ENCODE measurements at regions not wholly inside any gene's neighbourhood (a gene's known extent, or its start where the extent isn't known, plus 50 kb on each side); places are given as distances from the start of the nearest gene placed in this dataset.

GRCh38 chr12:58509116-58509885 lies 411.0 kb downstream of the LRIG3 start:
- Histone ChIP-seq H3K27me3 (ENCODE audit: control insufficient read depth, insufficient read depth, low read length) (no peaks in the 10 kb centered on the region), H3K27ac (ENCODE audit: low read length) (no peak overlapping the region), H3K9me3 (ENCODE audit: control insufficient read depth, insufficient read depth, low read length) (no peaks in the 10 kb centered on the region), H3K4me3 (ENCODE audit: low read length) (no peak overlapping the region), H3K36me3 (ENCODE audit: control insufficient read depth, insufficient read depth, low read length) (no peaks in the 10 kb centered on the region), H3K4me1 (ENCODE audit: control insufficient read depth, insufficient read depth, low read length) (no peaks in the 10 kb centered on the region)
- no peak for DNase-seq (ENCODE audit: low read depth, low spot score)
- WGBS (ENCODE audit: insufficient coverage, insufficient read length) = no CpG with 5 or more reads among the region's 5 CpGs

GRCh38 chr12:58513301-58513834 lies 406.9 kb downstream of the LRIG3 start:
- H3K4me1 ChIP-seq (ENCODE audit: control insufficient read depth, insufficient read depth, low read length) = no peaks in the 10 kb centered on the region
- no peaks in the 10 kb centered on the region for H3K9me3 ChIP-seq (ENCODE audit: control insufficient read depth, insufficient read depth, low read length)
- H3K36me3 ChIP-seq (ENCODE audit: control insufficient read depth, insufficient read depth, low read length) = no peaks in the 10 kb centered on the region
- no peaks in the 10 kb centered on the region for H3K27me3 ChIP-seq (ENCODE audit: control insufficient read depth, insufficient read depth, low read length)
- no CpG with 5 or more reads among the region's 4 CpGs for WGBS (ENCODE audit: insufficient coverage, insufficient read length)
- no peak for DNase-seq (ENCODE audit: low read depth, low spot score)
- H3K27ac ChIP-seq (ENCODE audit: low read length) = no peak overlapping the region
- H3K4me3 ChIP-seq (ENCODE audit: low read length) = no peak overlapping the region

GRCh38 chr12:58513852-58514251 lies 406.5 kb downstream of the LRIG3 start:
- H3K36me3 ChIP-seq (ENCODE audit: control insufficient read depth, insufficient read depth, low read length) = no peaks in the 10 kb centered on the region
- no peaks in the 10 kb centered on the region for H3K27me3 ChIP-seq (ENCODE audit: control insufficient read depth, insufficient read depth, low read length)
- no CpG with 5 or more reads among the region's 4 CpGs for WGBS (ENCODE audit: insufficient coverage, insufficient read length)
- no peaks in the 10 kb centered on the region for H3K9me3 ChIP-seq (ENCODE audit: control insufficient read depth, insufficient read depth, low read length)
- H3K27ac ChIP-seq (ENCODE audit: low read length) = no peak overlapping the region
- DNase-seq (ENCODE audit: low read depth, low spot score) = no peak
- no peaks in the 10 kb centered on the region for H3K4me1 ChIP-seq (ENCODE audit: control insufficient read depth, insufficient read depth, low read length)
- H3K4me3 ChIP-seq (ENCODE audit: low read length) = no peak overlapping the region

- H3K36me3 ChIP-seq (ENCODE audit: control insufficient read depth, insufficient read depth, low read length) = no peaks in the 10 kb centered on the region
These were observed 400.5 kb downstream of the LRIG3 start for GRCh38 chr12:58519839-58520238.

GRCh38 chr12:58521152-58521551 lies 399.2 kb downstream of the LRIG3 start:
- no peak for DNase-seq (ENCODE audit: low read depth, low spot score)
- WGBS (ENCODE audit: insufficient coverage, insufficient read length) = no CpG with 5 or more reads among the region's 2 CpGs
- no peak overlapping the region for H3K4me3 ChIP-seq (ENCODE audit: low read length)

More at GRCh38 chr12:58519839-58520238, 400.5 kb downstream of the LRIG3 start:
- no peak for DNase-seq (ENCODE audit: low read depth, low spot score)
- H3K9me3 ChIP-seq (ENCODE audit: control insufficient read depth, insufficient read depth, low read length) = no peaks in the 10 kb centered on the region
- H3K27ac ChIP-seq (ENCODE audit: low read length) = no peak overlapping the region
- H3K27me3 ChIP-seq (ENCODE audit: control insufficient read depth, insufficient read depth, low read length) = no peaks in the 10 kb centered on the region
- WGBS (ENCODE audit: insufficient coverage, insufficient read length) = no CpG with 5 or more reads among the region's 1 CpG
- H3K4me3 ChIP-seq (ENCODE audit: low read length) = no peak overlapping the region
- H3K4me1 ChIP-seq (ENCODE audit: control insufficient read depth, insufficient read depth, low read length) = no peaks in the 10 kb centered on the region

GRCh38 chr12:58521796-58522195 lies 398.5 kb downstream of the LRIG3 start:
- Histone ChIP-seq H3K4me1 (ENCODE audit: control insufficient read depth, insufficient read depth, low read length) (no peaks in the 10 kb centered on the region), H3K36me3 (ENCODE audit: control insufficient read depth, insufficient read depth, low read length) (no peaks in the 10 kb centered on the region), H3K27ac (ENCODE audit: low read length) (no peak overlapping the region), H3K9me3 (ENCODE audit: control insufficient read depth, insufficient read depth, low read length) (no peaks in the 10 kb centered on the region), H3K27me3 (ENCODE audit: control insufficient read depth, insufficient read depth, low read length) (no peaks in the 10 kb centered on the region), H3K4me3 (ENCODE audit: low read length) (no peak overlapping the region)
- DNase-seq (ENCODE audit: low read depth, low spot score) = no peak
- no CpG with 5 or more reads among the region's 1 CpG for WGBS (ENCODE audit: insufficient coverage, insufficient read length)

More at GRCh38 chr12:58521152-58521551, 399.2 kb downstream of the LRIG3 start:
- Histone ChIP-seq H3K9me3 (ENCODE audit: control insufficient read depth, insufficient read depth, low read length) (no peaks in the 10 kb centered on the region), H3K27me3 (ENCODE audit: control insufficient read depth, insufficient read depth, low read length) (no peaks in the 10 kb centered on the region), H3K4me1 (ENCODE audit: control insufficient read depth, insufficient read depth, low read length) (no peaks in the 10 kb centered on the region), H3K27ac (ENCODE audit: low read length) (no peak overlapping the region), H3K36me3 (ENCODE audit: control insufficient read depth, insufficient read depth, low read length) (no peaks in the 10 kb centered on the region)

- H3K4me3 ChIP-seq (ENCODE audit: low read length) = no peak overlapping the region
- no peaks in the 10 kb centered on the region for H3K27me3 ChIP-seq (ENCODE audit: control insufficient read depth, insufficient read depth, low read length)
- H3K4me1 ChIP-seq (ENCODE audit: control insufficient read depth, insufficient read depth, low read length) = no peaks in the 10 kb centered on the region
- no peaks in the 10 kb centered on the region for H3K36me3 ChIP-seq (ENCODE audit: control insufficient read depth, insufficient read depth, low read length)
- DNase-seq (ENCODE audit: low read depth, low spot score) = no peak
- no peak overlapping the region for H3K27ac ChIP-seq (ENCODE audit: low read length)
- H3K9me3 ChIP-seq (ENCODE audit: control insufficient read depth, insufficient read depth, low read length) = no peaks in the 10 kb centered on the region
These were observed 396.9 kb downstream of the LRIG3 start for GRCh38 chr12:58523360-58523759.

GRCh38 chr12:58528271-58528670 lies 392.0 kb downstream of the LRIG3 start:
- Histone ChIP-seq H3K4me3 (ENCODE audit: low read length) (no peak overlapping the region), H3K9me3 (ENCODE audit: control insufficient read depth, insufficient read depth, low read length) (no peaks in the 10 kb centered on the region), H3K27ac (ENCODE audit: low read length) (no peak overlapping the region), H3K4me1 (ENCODE audit: control insufficient read depth, insufficient read depth, low read length) (no peaks in the 10 kb centered on the region), H3K36me3 (ENCODE audit: control insufficient read depth, insufficient read depth, low read length) (no peaks in the 10 kb centered on the region), H3K27me3 (ENCODE audit: control insufficient read depth, insufficient read depth, low read length) (no peaks in the 10 kb centered on the region)
- no CpG with 5 or more reads among the region's 1 CpG for WGBS (ENCODE audit: insufficient coverage, insufficient read length)
- DNase-seq (ENCODE audit: low read depth, low spot score) = no peak

- Histone ChIP-seq H3K4me3 (ENCODE audit: low read length) (no peak overlapping the region), H3K27ac (ENCODE audit: low read length) (no peak overlapping the region), H3K9me3 (ENCODE audit: control insufficient read depth, insufficient read depth, low read length) (no peaks in the 10 kb centered on the region), H3K36me3 (ENCODE audit: control insufficient read depth, insufficient read depth, low read length) (no peaks in the 10 kb centered on the region), H3K4me1 (ENCODE audit: control insufficient read depth, insufficient read depth, low read length) (no peaks in the 10 kb centered on the region), H3K27me3 (ENCODE audit: control insufficient read depth, insufficient read depth, low read length) (no peaks in the 10 kb centered on the region)
- no peak for DNase-seq (ENCODE audit: low read depth, low spot score)
- no CpG with 5 or more reads among the region's 1 CpG for WGBS (ENCODE audit: insufficient coverage, insufficient read length)
These were observed 391.1 kb downstream of the LRIG3 start for GRCh38 chr12:58529114-58529665.

- Histone ChIP-seq H3K9me3 (ENCODE audit: control insufficient read depth, insufficient read depth, low read length) (no peaks in the 10 kb centered on the region), H3K4me3 (ENCODE audit: low read length) (no peak overlapping the region), H3K27ac (ENCODE audit: low read length) (no peak overlapping the region), H3K36me3 (ENCODE audit: control insufficient read depth, insufficient read depth, low read length) (no peaks in the 10 kb centered on the region), H3K4me1 (ENCODE audit: control insufficient read depth, insufficient read depth, low read length) (no peaks in the 10 kb centered on the region), H3K27me3 (ENCODE audit: control insufficient read depth, insufficient read depth, low read length) (no peaks in the 10 kb centered on the region)
- WGBS (ENCODE audit: insufficient coverage, insufficient read length) = no CpG with 5 or more reads among the region's 6 CpGs
- no peak for DNase-seq (ENCODE audit: low read depth, low spot score)
These were observed 390.2 kb downstream of the LRIG3 start for GRCh38 chr12:58529897-58530741.
